ENCODE measurements at regions not wholly inside any gene's neighbourhood (a gene's known extent, or its start where the extent isn't known, plus 50 kb on each side); places are given as distances from the start of the nearest gene placed in this dataset.
"Not testable (repeated sequence)": the region's sequence is repeated elsewhere in the genome, so short reads cannot be mapped to it uniquely, and the experiment has no call there.

- no peak for TF ChIP-seq MYC (IDR thresholded peaks at IDR 0.05; ENCODE audit: low read depth, low read length)
- H3K4me3 ChIP-seq (ENCODE audit: low read depth, low read length), result no peak overlapping the region
- DNase-seq (ENCODE audit: low read depth), result peak; percentile 9
Observed at GRCh38 chr7:89618274-89618673, 536.0 kb upstream of the STEAP1 start.

GRCh38 chr7:89621925-89622641 is 532.2 kb upstream of the STEAP1 start:
- no peak for TF ChIP-seq MAX (IDR thresholded peaks at IDR 0.05; ENCODE audit: low read depth, low read length)
- no peak for TF ChIP-seq CTCF (IDR thresholded peaks at IDR 0.05; ENCODE audit: low read depth, low read length)
- TF ChIP-seq POLR2A (IDR thresholded peaks at IDR 0.05; ENCODE audit: extremely low read depth, insufficient read length), result no peak
- no peak for TF ChIP-seq MYC (IDR thresholded peaks at IDR 0.05; ENCODE audit: low read depth, low read length)
- no peak for DNase-seq (ENCODE audit: low read depth)

GRCh38 chr7:89623018-89623672 is 531.1 kb upstream of the STEAP1 start:
- peak; percentile 61 for DNase-seq (ENCODE audit: low read depth)
- TF ChIP-seq CTCF (IDR thresholded peaks at IDR 0.05; ENCODE audit: low read depth, low read length) (peak; percentile 84), MAX (IDR thresholded peaks at IDR 0.05; ENCODE audit: low read depth, low read length) (no peak)
- H3K4me3 ChIP-seq (ENCODE audit: low read depth, low read length), result no peak overlapping the region

More at GRCh38 chr7:89621925-89622641, 532.2 kb upstream of the STEAP1 start:
- H3K4me3 ChIP-seq (ENCODE audit: low read depth, low read length), result no peak overlapping the region

GRCh38 chr7:89624155-89624554 is 530.1 kb upstream of the STEAP1 start:
- H3K4me3 ChIP-seq (ENCODE audit: low read depth, low read length), result not testable (repeated sequence)
- peak; percentile 10 for DNase-seq (ENCODE audit: low read depth)

- TF ChIP-seq CTCF (IDR thresholded peaks at IDR 0.05; ENCODE audit: low read depth, low read length) (no peak), MAX (IDR thresholded peaks at IDR 0.05; ENCODE audit: low read depth, low read length) (no peak), MYC (IDR thresholded peaks at IDR 0.05; ENCODE audit: low read depth, low read length) (no peak)
- no peak for DNase-seq (ENCODE audit: low read depth)
- H3K4me3 ChIP-seq (ENCODE audit: low read depth, low read length), result no peak overlapping the region
Observed at GRCh38 chr7:89648509-89648908, 505.8 kb upstream of the STEAP1 start.

GRCh38 chr7:89655946-89656345 is 498.3 kb upstream of the STEAP1 start:
- H3K4me3 ChIP-seq (ENCODE audit: low read depth, low read length), result no peak overlapping the region
- no peak for DNase-seq (ENCODE audit: low read depth)
- TF ChIP-seq POLR2A (IDR thresholded peaks at IDR 0.05; ENCODE audit: extremely low read depth, insufficient read length) (no peak), MAX (IDR thresholded peaks at IDR 0.05; ENCODE audit: low read depth, low read length) (no peak), MYC (IDR thresholded peaks at IDR 0.05; ENCODE audit: low read depth, low read length) (no peak), CTCF (IDR thresholded peaks at IDR 0.05; ENCODE audit: low read depth, low read length) (no peak)

- no peak overlapping the region for H3K4me3 ChIP-seq (ENCODE audit: low read depth, low read length)
- TF ChIP-seq MAX (IDR thresholded peaks at IDR 0.05; ENCODE audit: low read depth, low read length), result no peak
- TF ChIP-seq POLR2A (IDR thresholded peaks at IDR 0.05; ENCODE audit: extremely low read depth, insufficient read length), result no peak
- TF ChIP-seq MYC (IDR thresholded peaks at IDR 0.05; ENCODE audit: low read depth, low read length), result no peak
- no peak for TF ChIP-seq CTCF (IDR thresholded peaks at IDR 0.05; ENCODE audit: low read depth, low read length)
- DNase-seq (ENCODE audit: low read depth), result no peak
Observed at GRCh38 chr7:89661876-89662275, 492.4 kb upstream of the STEAP1 start.
